Spleen (tissue), 7 donors: ENCODE measurements at regions not wholly inside any gene's neighbourhood (a gene's known extent, or its start where the extent isn't known, plus 50 kb on each side); places are given as distances from the start of the nearest gene placed in this dataset.

ENCODE experiments used
- CTCF ChIP-seq, 11 experiments: fragments of 200-600 bp in 7 of 11; fragments of 450-650 bp in 4 of 11; sonication (generic) in 4 of 11; IDR thresholded peaks in 8 of 11; conservative IDR thresholded peaks in 3 of 11; 1 replicate in 7 of 11; 2 replicates in 4 of 11; pipeline versions ENCODE4 v1.4.0 to v1.8.0; 2016 to 2021; ENCODE audit warnings: antibody characterized with exemption in 11 of 11, inconsistent platforms in 4 of 11, mild to moderate bottlenecking in 1 of 11
- POLR2A ChIP-seq, 3 donors: fragments of 450-650 bp; IDR thresholded peaks; one replicate each; pipeline ENCODE4 v1.5.1; 2017; ENCODE audit warnings: antibody characterized with exemption in 3 of 3, mild to moderate bottlenecking in 1 of 3
- POLR2AphosphoS5 ChIP-seq, 3 donors: sonication (generic); formaldehyde crosslinking; IDR thresholded peaks; one replicate each; pipeline ENCODE4 v1.5.1; 2017; ENCODE audit warnings: antibody characterized with exemption in 3 of 3
- donor health status: DM: no; HTN: no; CAD: no; lungs with moderate emphysema.
- donor health status: DM: no; HTN: no; CAD: no.
- donor health status: DM: no; HTN: no; CAD: no.

- no peak for TF ChIP-seq CTCF (IDR thresholded peaks at IDR 0.05 in 8 of 11, conservative IDR thresholded peaks at IDR 0.05 in 3 of 11)
- TF ChIP-seq POLR2AphosphoS5 (IDR thresholded peaks at IDR 0.05), result no peak
- TF ChIP-seq POLR2A (IDR thresholded peaks at IDR 0.05), result no peak
These were observed 135.0 kb downstream of the SCG2 start for GRCh38 chr2:223467196-223467595.
